Nephron (organoid): ENCODE measurements at regions not wholly inside any gene's neighbourhood (a gene's known extent, or its start where the extent isn't known, plus 50 kb on each side); places are given as distances from the start of the nearest gene placed in this dataset.

Experiments used
- H3K27ac Mint-ChIP-seq, 3 experiments: 2 replicates each; pipeline ENCODE4 v1.8.0; 2020; ENCODE audit warnings: mixed read lengths in 3 of 3, mild to moderate bottlenecking in 2 of 3, moderate library complexity in 1 of 3
- H3K27me3 Mint-ChIP-seq: 2 replicates; pipeline ENCODE4 v1.8.0; 2021; ENCODE audit warnings: low read depth, mild to moderate bottlenecking, moderate library complexity, mixed read lengths
- H3K36me3 Mint-ChIP-seq: 2 replicates; pipeline ENCODE4 v1.8.0; 2020; ENCODE audit warnings: low read depth, mixed read lengths
- H3K4me1 Mint-ChIP-seq: 2 replicates; pipeline ENCODE4 v1.8.0; 2020; ENCODE audit warnings: mixed read lengths
- H3K4me3 Mint-ChIP-seq, 3 experiments: 2 replicates each; pipeline ENCODE4 v1.8.0; 2020; ENCODE audit warnings: mild to moderate bottlenecking in 3 of 3, mixed read lengths in 3 of 3, moderate library complexity in 2 of 3
- H3K9me3 Mint-ChIP-seq: 2 replicates; pipeline ENCODE4 v1.8.0; 2020; ENCODE audit warnings: mixed read lengths
- TF ChIP-seq, protein P1 (sequence below), 3 experiments: fragments of 200-600 bp; sonication (generic); IDR thresholded peaks; one replicate each; pipeline ENCODE4 v1.5.0; 2021; ENCODE audit warnings: antibody characterized with exemption in 3 of 3; ENCODE audit not compliant: unreplicated experiment in 3 of 3

DNA sequence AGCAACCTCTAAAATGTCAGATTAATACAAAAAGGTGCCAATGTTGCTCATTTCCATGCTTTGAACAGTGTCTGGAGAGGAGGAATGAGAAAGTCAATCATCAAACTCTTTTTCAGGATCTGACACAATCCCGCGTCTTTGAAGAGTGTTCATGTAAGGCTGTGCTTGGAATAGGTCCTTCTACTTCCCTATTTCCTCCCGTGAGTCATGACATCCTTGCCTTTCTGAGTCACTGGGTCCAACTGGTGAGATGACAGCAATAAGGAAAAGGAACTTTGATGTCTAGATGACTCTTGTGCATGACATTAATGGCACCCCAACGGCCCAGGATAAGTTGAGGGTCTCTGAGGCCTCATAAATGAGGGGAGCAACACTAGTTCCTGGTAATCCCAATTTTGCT, 109.0 kb upstream of the CELF4 start:
- peaks cover 4% of the 10 kb centered on the region for H3K9me3 Mint-ChIP-seq
- no peak overlapping the region for H3K4me3 Mint-ChIP-seq
- H3K27ac Mint-ChIP-seq = no peak overlapping the region
- TF ChIP-seq, protein P1, sequence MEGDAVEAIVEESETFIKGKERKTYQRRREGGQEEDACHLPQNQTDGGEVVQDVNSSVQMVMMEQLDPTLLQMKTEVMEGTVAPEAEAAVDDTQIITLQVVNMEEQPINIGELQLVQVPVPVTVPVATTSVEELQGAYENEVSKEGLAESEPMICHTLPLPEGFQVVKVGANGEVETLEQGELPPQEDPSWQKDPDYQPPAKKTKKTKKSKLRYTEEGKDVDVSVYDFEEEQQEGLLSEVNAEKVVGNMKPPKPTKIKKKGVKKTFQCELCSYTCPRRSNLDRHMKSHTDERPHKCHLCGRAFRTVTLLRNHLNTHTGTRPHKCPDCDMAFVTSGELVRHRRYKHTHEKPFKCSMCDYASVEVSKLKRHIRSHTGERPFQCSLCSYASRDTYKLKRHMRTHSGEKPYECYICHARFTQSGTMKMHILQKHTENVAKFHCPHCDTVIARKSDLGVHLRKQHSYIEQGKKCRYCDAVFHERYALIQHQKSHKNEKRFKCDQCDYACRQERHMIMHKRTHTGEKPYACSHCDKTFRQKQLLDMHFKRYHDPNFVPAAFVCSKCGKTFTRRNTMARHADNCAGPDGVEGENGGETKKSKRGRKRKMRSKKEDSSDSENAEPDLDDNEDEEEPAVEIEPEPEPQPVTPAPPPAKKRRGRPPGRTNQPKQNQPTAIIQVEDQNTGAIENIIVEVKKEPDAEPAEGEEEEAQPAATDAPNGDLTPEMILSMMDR (IDR thresholded peaks at IDR 0.05; ENCODE audit: unreplicated experiment in 3 of 3) = no peak
- H3K36me3 Mint-ChIP-seq = no peaks in the 10 kb centered on the region
- H3K27me3 Mint-ChIP-seq = no peaks in the 10 kb centered on the region
- no peaks in the 10 kb centered on the region for H3K4me1 Mint-ChIP-seq

DNA sequence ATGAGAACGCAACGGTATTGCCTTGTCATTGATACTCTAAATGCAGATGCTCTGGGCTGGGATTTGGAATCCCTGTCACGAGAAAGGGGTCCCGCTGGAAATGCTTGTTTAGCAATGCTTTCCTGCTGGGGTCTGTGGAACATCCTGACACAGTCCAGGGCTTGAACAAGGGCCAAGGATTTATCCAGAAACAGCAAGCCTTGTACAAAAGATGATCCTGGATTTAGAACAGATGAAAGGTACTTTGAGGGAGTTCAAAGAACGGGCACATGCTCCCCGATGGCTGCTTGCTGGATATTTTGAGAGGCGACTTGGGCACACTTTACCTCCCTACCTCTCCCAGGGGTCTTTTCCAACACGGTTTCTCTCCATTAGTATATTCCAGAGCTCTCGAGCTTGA, 108.1 kb upstream of the CELF4 start:
- Mint-ChIP-seq H3K9me3 (peaks cover 4% of the 10 kb centered on the region), H3K27me3 (peaks cover 6% of the 10 kb centered on the region), H3K4me1 (peaks cover 8% of the 10 kb centered on the region), H3K4me3 (no peak overlapping the region), H3K36me3 (no peaks in the 10 kb centered on the region), H3K27ac (no peak overlapping the region)
- TF ChIP-seq, protein P1 (IDR thresholded peaks at IDR 0.05; ENCODE audit: unreplicated experiment in 3 of 3) = no peak

DNA sequence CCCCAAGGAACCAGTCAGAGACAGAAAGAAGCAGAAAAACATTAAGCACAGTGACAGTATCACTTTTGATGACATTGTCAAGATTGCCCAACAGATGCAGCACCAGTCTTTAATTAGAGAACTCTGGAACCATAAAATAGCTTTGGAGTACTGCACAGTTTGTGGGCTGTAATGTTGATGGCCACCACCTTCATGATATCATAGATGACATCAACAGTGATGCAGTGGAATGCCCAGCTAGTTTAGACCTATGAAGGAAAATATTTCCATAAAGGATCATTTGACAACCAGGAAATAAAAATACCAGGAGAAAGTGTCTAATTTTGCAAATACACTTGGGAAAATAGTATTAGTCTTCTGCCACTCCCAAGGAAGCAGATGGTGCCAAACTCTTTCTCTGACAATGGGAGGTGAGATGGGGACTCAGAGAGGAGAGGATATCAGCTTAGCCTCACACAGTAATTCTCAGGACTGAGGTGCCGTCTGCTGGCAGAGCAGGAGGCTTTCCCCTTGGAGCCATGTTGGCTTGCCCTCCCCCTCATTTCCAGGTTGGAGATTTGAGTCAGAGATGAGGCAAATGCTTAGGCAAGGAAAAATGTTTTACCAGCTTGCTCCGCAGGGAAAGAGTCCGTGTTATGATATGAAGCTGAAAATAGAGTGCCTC, 107.5 kb upstream of the CELF4 start:
- Mint-ChIP-seq H3K27me3 (peaks cover 6% of the 10 kb centered on the region), H3K4me1 (peaks cover 10% of the 10 kb centered on the region)

DNA sequence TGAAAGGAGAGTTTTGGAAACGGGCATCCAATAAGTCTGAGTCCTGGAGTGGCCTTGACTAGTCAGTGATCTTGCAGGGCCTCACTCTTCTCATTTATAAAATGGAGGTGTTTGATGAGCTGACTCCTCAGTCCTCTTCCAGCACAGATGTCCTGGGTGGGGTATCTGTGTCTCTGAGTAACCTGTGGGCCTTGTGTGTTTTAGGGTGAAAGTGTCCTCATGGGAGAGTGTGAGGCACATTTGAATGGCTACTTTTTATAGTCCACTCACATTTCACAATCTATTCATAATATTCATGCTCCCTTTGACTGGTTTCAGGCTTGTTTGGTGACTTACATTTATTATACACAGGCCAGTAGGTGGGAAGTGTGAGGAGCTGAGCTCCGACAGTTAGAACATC, 106.4 kb upstream of the CELF4 start:
- no peaks in the 10 kb centered on the region for H3K36me3 Mint-ChIP-seq
- no peak overlapping the region for H3K27ac Mint-ChIP-seq
- H3K4me3 Mint-ChIP-seq = no peak overlapping the region
- H3K9me3 Mint-ChIP-seq = peaks cover 4% of the 10 kb centered on the region
- TF ChIP-seq, protein P1 (IDR thresholded peaks at IDR 0.05; ENCODE audit: unreplicated experiment in 3 of 3) = no peak
- H3K27me3 Mint-ChIP-seq = peaks cover 6% of the 10 kb centered on the region
- peaks cover 14% of the 10 kb centered on the region for H3K4me1 Mint-ChIP-seq

More for the DNA sequence above, 107.5 kb upstream of the CELF4 start:
- Mint-ChIP-seq H3K27ac (no peak overlapping the region), H3K4me3 (no peak overlapping the region), H3K9me3 (peaks cover 4% of the 10 kb centered on the region), H3K36me3 (no peaks in the 10 kb centered on the region)
- TF ChIP-seq, protein P1 (IDR thresholded peaks at IDR 0.05; ENCODE audit: unreplicated experiment in 3 of 3) = no peak

DNA sequence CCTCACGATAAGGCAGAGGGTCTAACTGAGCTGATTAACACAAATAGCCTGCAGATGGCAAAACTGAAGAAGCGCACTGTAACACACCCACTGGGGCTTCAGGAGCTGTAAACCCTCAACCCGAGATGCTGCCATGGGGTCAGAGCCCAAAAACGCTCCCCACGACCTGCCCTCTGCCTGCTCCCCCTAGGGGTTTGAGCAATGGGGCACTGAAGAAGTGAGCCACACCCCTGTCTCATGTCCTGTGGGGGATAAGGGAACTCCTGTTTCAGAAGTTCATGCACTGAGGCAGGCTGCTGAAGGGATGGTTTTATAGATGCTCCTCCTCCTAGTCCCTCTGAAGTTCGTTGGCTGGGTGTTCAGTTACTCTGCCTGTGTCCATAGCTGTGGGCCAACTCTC, 105.9 kb upstream of the CELF4 start:
- TF ChIP-seq, protein P1 (IDR thresholded peaks at IDR 0.05; ENCODE audit: unreplicated experiment in 3 of 3) = no peak
- Mint-ChIP-seq H3K27me3 (peaks cover 6% of the 10 kb centered on the region), H3K4me3 (no peak overlapping the region), H3K4me1 (peaks cover 17% of the 10 kb centered on the region), H3K27ac (no peak overlapping the region), H3K9me3 (peaks cover 4% of the 10 kb centered on the region), H3K36me3 (no peaks in the 10 kb centered on the region)

DNA sequence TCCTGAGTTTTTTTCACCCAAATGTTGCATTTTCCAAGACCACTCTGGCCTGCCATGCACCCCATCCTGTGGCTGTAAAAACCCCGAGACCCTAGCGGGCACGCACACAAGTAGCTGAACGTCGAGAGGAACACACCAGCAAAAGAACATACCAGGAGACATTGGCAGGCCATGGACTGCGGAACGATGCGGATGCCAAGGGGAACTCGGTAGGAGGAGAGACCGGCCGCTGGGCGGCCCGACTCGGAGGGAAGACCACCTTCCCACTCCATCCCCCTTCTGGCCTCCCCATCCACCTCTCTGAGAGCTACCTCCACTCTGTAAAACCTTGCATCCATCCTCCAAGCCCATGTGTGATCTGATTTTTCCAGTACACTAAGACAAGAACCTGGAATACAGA, 105.5 kb upstream of the CELF4 start:
- H3K27ac Mint-ChIP-seq = no peak overlapping the region
- peaks cover 4% of the 10 kb centered on the region for H3K9me3 Mint-ChIP-seq
- H3K4me3 Mint-ChIP-seq = no peak overlapping the region
- peaks cover 6% of the 10 kb centered on the region for H3K27me3 Mint-ChIP-seq
- TF ChIP-seq, protein P1 (IDR thresholded peaks at IDR 0.05; ENCODE audit: unreplicated experiment in 3 of 3) = no peak
- no peaks in the 10 kb centered on the region for H3K36me3 Mint-ChIP-seq
- peaks cover 19% of the 10 kb centered on the region for H3K4me1 Mint-ChIP-seq
